ENCODE measurements at regions not wholly inside any gene's neighbourhood (a gene's known extent, or its start where the extent isn't known, plus 50 kb on each side); places are given as distances from the start of the nearest gene placed in this dataset.

DNA sequence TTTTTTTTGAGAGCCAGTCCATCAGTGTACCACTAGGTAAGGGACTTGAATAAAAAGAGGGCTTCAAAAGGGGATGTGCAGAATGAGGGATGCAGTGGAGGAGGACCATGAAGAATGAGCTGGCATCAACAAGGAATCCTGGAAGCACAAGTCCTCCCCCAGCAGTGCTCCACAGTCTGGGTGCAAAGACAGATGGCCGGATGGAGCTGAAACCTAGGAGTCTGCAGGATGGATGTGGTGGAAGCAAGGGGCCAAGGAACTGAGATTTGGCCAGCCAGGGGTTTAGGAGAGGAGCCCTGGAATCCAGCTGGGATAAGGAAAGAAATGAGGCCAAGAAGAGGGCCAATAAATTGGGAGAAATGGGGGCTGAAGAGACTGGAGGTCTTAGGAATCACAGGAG, 51.8 kb upstream of the RAB6C start:
- TF ChIP-seq GABPA (IDR thresholded peaks at IDR 0.05; ENCODE audit: low read depth) (no peak), CTCF (IDR thresholded peaks at IDR 0.05; ENCODE audit: insufficient read depth, low read length) (no peak), POLR2AphosphoS5 (IDR thresholded peaks at IDR 0.05; ENCODE audit: low read depth) (no peak)

All from HL-60 (cell line).